Ishikawa (cell line): ENCODE measurements at regions not wholly inside any gene's neighbourhood (a gene's known extent, or its start where the extent isn't known, plus 50 kb on each side); places are given as distances from the start of the nearest gene placed in this dataset.

ENCODE experiments used
- CREB1 ChIP-seq: IDR thresholded peaks from 2 replicates; pipeline ENCODE4 v1.6.1; 2012; ENCODE audit warnings: low read depth
- EP300 ChIP-seq: IDR thresholded peaks from 2 replicates; pipeline ENCODE4 v1.6.1; 2012; ENCODE audit warnings: borderline replicate concordance
- MAX ChIP-seq: IDR thresholded peaks from 2 replicates; pipeline ENCODE4 v1.6.1; 2012
- RAD21 ChIP-seq: IDR thresholded peaks from 2 replicates; pipeline ENCODE4 v1.6.1; 2012; ENCODE audit warnings: low read depth
- REST ChIP-seq: IDR thresholded peaks from 2 replicates; pipeline ENCODE4 v1.6.1; 2012; ENCODE audit warnings: low read depth, mild to moderate bottlenecking
- TAF1 ChIP-seq: IDR thresholded peaks from 2 replicates; pipeline ENCODE4 v1.6.1; 2012; ENCODE audit warnings: low read depth, mild to moderate bottlenecking
- TCF12 ChIP-seq: IDR thresholded peaks from 2 replicates; pipeline ENCODE4 v1.6.1; 2012; ENCODE audit warnings: low read depth
- USF1 ChIP-seq: IDR thresholded peaks from 2 replicates; pipeline ENCODE4 v1.6.1; 2012
- YY1 ChIP-seq: IDR thresholded peaks from 2 replicates; pipeline ENCODE4 v1.6.1; 2012; ENCODE audit warnings: low read depth
- ZBTB7A ChIP-seq: IDR thresholded peaks from 2 replicates; pipeline ENCODE4 v1.6.1; 2012; ENCODE audit warnings: low read depth

- TF ChIP-seq REST: no peak
- no peak for TF ChIP-seq RAD21
- no peak for TF ChIP-seq MAX
- no peak for TF ChIP-seq EP300
- TF ChIP-seq TCF12: no peak
- no peak for TF ChIP-seq ZBTB7A
- TF ChIP-seq TAF1: no peak
- TF ChIP-seq YY1: no peak
- no peak for TF ChIP-seq CREB1
- no peak for TF ChIP-seq USF1
Observed at GRCh38 chr11:76281558-76281906, 75.2 kb upstream of the WNT11 start.
